ENCODE measurements at regions not wholly inside any gene's neighbourhood (a gene's known extent, or its start where the extent isn't known, plus 50 kb on each side); places are given as distances from the start of the nearest gene placed in this dataset.

GRCh38 chr4:20338841-20339240 is 87.1 kb downstream of the SLIT2 start:
- no peak for TF ChIP-seq CTCF (IDR thresholded peaks at IDR 0.05)
- H3K9me3 Mint-ChIP-seq = peaks cover 3 to 6% of the 10 kb centered on the region in 2 donors
- no peaks in the 10 kb centered on the region for H3K9me3 ChIP-seq (ENCODE audit: control insufficient read depth, insufficient read depth, low read length)

GRCh38 chr4:20341134-20341738 is 89.5 kb downstream of the SLIT2 start:
- no peaks in the 10 kb centered on the region for H3K36me3 ChIP-seq (ENCODE audit: control insufficient read depth, insufficient read depth, low read length)
- DNase-seq (no peak), ATAC-seq (no peak)
- no peak overlapping the region for H3K27ac ChIP-seq (ENCODE audit: low read length)
- Mint-ChIP-seq H3K36me3 (no peaks in the 10 kb centered on the region), H3K27ac (no peak overlapping the region), H3K27me3 (ENCODE audit: low read depth in 2 of 2) (no peaks in the 10 kb centered on the region), H3K4me3 (no peak overlapping the region), H3K9me3 (peaks cover 3% of the 10 kb centered on the region in 2 donors), H3K4me1 (no peaks in the 10 kb centered on the region)
- H3K9me3 ChIP-seq (ENCODE audit: control insufficient read depth, insufficient read depth, low read length) = no peaks in the 10 kb centered on the region
- TF ChIP-seq CTCF (IDR thresholded peaks at IDR 0.05) = no peak
- H3K27me3 ChIP-seq (ENCODE audit: control insufficient read depth, insufficient read depth, low read length) = no peaks in the 10 kb centered on the region
- no peak overlapping the region for H3K4me3 ChIP-seq (ENCODE audit: low read length)
- no peaks in the 10 kb centered on the region for H3K4me1 ChIP-seq (ENCODE audit: control insufficient read depth, insufficient read depth, low read length)
- WGBS (ENCODE audit: insufficient coverage) = 64% methylated on average over 2 of the region's 5 CpGs
- intact Hi-C loops (cut with micrococcal nuclease) = no loop called here

More at GRCh38 chr4:20338841-20339240, 87.1 kb downstream of the SLIT2 start:
- no peaks in the 10 kb centered on the region for H3K27me3 ChIP-seq (ENCODE audit: control insufficient read depth, insufficient read depth, low read length)
- Mint-ChIP-seq H3K36me3 (no peaks in the 10 kb centered on the region), H3K27me3 (ENCODE audit: low read depth in 2 of 2) (no peaks in the 10 kb centered on the region), H3K4me1 (no peaks in the 10 kb centered on the region), H3K27ac (no peak overlapping the region), H3K4me3 (no peak overlapping the region)
- 85% methylated on average over 2 of the region's 2 CpGs for WGBS (ENCODE audit: insufficient coverage)
- H3K4me3 ChIP-seq (ENCODE audit: low read length) = no peak overlapping the region
- H3K4me1 ChIP-seq (ENCODE audit: control insufficient read depth, insufficient read depth, low read length) = no peaks in the 10 kb centered on the region
- intact Hi-C loops (cut with micrococcal nuclease) = no loop called here
- DNase-seq (no peak), ATAC-seq (no peak)
- H3K27ac ChIP-seq (ENCODE audit: low read length) = no peak overlapping the region
- H3K36me3 ChIP-seq (ENCODE audit: control insufficient read depth, insufficient read depth, low read length) = no peaks in the 10 kb centered on the region

- Mint-ChIP-seq H3K9me3 (peaks cover 0 to 3% of the 10 kb centered on the region in 2 donors), H3K27ac (no peak overlapping the region), H3K27me3 (ENCODE audit: low read depth in 2 of 2) (no peaks in the 10 kb centered on the region), H3K36me3 (no peaks in the 10 kb centered on the region), H3K4me3 (no peak overlapping the region), H3K4me1 (no peaks in the 10 kb centered on the region)
- no peaks in the 10 kb centered on the region for H3K27me3 ChIP-seq (ENCODE audit: control insufficient read depth, insufficient read depth, low read length)
- no peak overlapping the region for H3K4me3 ChIP-seq (ENCODE audit: low read length)
- ATAC-seq (no peak), DNase-seq (no peak)
- intact Hi-C loops (cut with micrococcal nuclease) = no loop called here
- H3K36me3 ChIP-seq (ENCODE audit: control insufficient read depth, insufficient read depth, low read length) = no peaks in the 10 kb centered on the region
- no peak overlapping the region for H3K27ac ChIP-seq (ENCODE audit: low read length)
- no peaks in the 10 kb centered on the region for H3K4me1 ChIP-seq (ENCODE audit: control insufficient read depth, insufficient read depth, low read length)
- TF ChIP-seq CTCF (IDR thresholded peaks at IDR 0.05) = no peak
- H3K9me3 ChIP-seq (ENCODE audit: control insufficient read depth, insufficient read depth, low read length) = no peaks in the 10 kb centered on the region
- WGBS (ENCODE audit: insufficient coverage) = 80% methylated on average over 1 of the region's 2 CpGs
Measured at GRCh38 chr4:20347531-20347930, 95.8 kb downstream of the SLIT2 start.

- TF ChIP-seq CTCF (IDR thresholded peaks at IDR 0.05) = no peak
- H3K36me3 ChIP-seq (ENCODE audit: control insufficient read depth, insufficient read depth, low read length) = no peaks in the 10 kb centered on the region
- DNase-seq = no peak
- WGBS (ENCODE audit: insufficient coverage) = 83% methylated on average over 6 of the region's 6 CpGs
- no peaks in the 10 kb centered on the region for H3K36me3 Mint-ChIP-seq
- ATAC-seq = no peak
- no peak overlapping the region for H3K4me3 ChIP-seq (ENCODE audit: low read length)
- H3K4me3 Mint-ChIP-seq = no peak overlapping the region
- H3K4me1 ChIP-seq (ENCODE audit: control insufficient read depth, insufficient read depth, low read length) = no peaks in the 10 kb centered on the region
- intact Hi-C loops (cut with micrococcal nuclease) = no loop called here
- H3K27ac Mint-ChIP-seq = no peak overlapping the region
- no peaks in the 10 kb centered on the region for H3K9me3 ChIP-seq (ENCODE audit: control insufficient read depth, insufficient read depth, low read length)
- H3K27me3 Mint-ChIP-seq (ENCODE audit: low read depth in 2 of 2) = no peaks in the 10 kb centered on the region
- no peak overlapping the region for H3K27ac ChIP-seq (ENCODE audit: low read length)
- no peaks in the 10 kb centered on the region for H3K4me1 Mint-ChIP-seq
- H3K27me3 ChIP-seq (ENCODE audit: control insufficient read depth, insufficient read depth, low read length) = no peaks in the 10 kb centered on the region
- H3K9me3 Mint-ChIP-seq = no peaks in the 10 kb centered on the region
Measured at GRCh38 chr4:20348411-20348810, 96.7 kb downstream of the SLIT2 start.

All from natural killer cell (primary cell).